SK-N-SH treated with all-trans-retinoic acid at 6 μM for 48 hours (cell line): ENCODE measurements at regions not wholly inside any gene's neighbourhood (a gene's known extent, or its start where the extent isn't known, plus 50 kb on each side); places are given as distances from the start of the nearest gene placed in this dataset.

Experiments
- ARNTL ChIP-seq: fragments of 450-650 bp; formaldehyde crosslinking; IDR thresholded peaks from 2 replicates; pipeline ENCODE4 v1.5.0; 2020; ENCODE audit warnings: low read depth, mild to moderate bottlenecking, moderate library complexity, borderline replicate concordance
- CREB5 ChIP-seq: fragments of 250-450 bp; sonication (Bioruptor Pico); IDR thresholded peaks from 2 replicates; pipeline ENCODE4 v1.5.1; 2020; ENCODE audit warnings: low read depth, mild to moderate bottlenecking, moderate library complexity
- CSDC2 ChIP-seq: fragments of 250-450 bp; sonication (Bioruptor Pico); IDR thresholded peaks from 2 replicates; pipeline ENCODE4 v1.5.0; 2020; ENCODE audit warnings: mild to moderate bottlenecking, moderate library complexity
- CSRNP3 ChIP-seq: fragments of 250-450 bp; sonication (Bioruptor Pico); IDR thresholded peaks from 2 replicates; pipeline ENCODE4 v1.5.1; 2021; ENCODE audit warnings: mild to moderate bottlenecking, moderate library complexity
- ISL1 ChIP-seq: fragments of 250-450 bp; sonication (Bioruptor Pico); IDR thresholded peaks from 2 replicates; pipeline ENCODE4 v2.1.2; 2022; ENCODE audit warnings: mild to moderate bottlenecking, moderate library complexity
- PATZ1 ChIP-seq: fragments of 250-450 bp; sonication (Bioruptor Pico); IDR thresholded peaks from 2 replicates; pipeline ENCODE4 v1.8.0; 2020; ENCODE audit warnings: mild to moderate bottlenecking, moderate library complexity, borderline replicate concordance
- RARB ChIP-seq: fragments of 250-450 bp; sonication (Bioruptor Pico); IDR thresholded peaks from 2 replicates; pipeline ENCODE4 v1.8.0; 2021; ENCODE audit warnings: mild to moderate bottlenecking, moderate library complexity
- TCF4 ChIP-seq: fragments of 250-450 bp; sonication (Bioruptor Pico); IDR thresholded peaks from 2 replicates; pipeline ENCODE4 v1.8.0; 2021; ENCODE audit warnings: mild to moderate bottlenecking, moderate library complexity, borderline replicate concordance
- ZFP30 ChIP-seq: fragments of 450-650 bp; formaldehyde crosslinking; IDR thresholded peaks from 2 replicates; pipeline ENCODE4 v1.5.0; 2022; ENCODE audit warnings: mild to moderate bottlenecking, moderate library complexity
- ZNF565 ChIP-seq: fragments of 450-650 bp; formaldehyde crosslinking; conservative IDR thresholded peaks from 2 replicates; pipeline ENCODE4 v1.5.0; 2020; ENCODE audit warnings: low read depth, mild to moderate bottlenecking, moderate library complexity
- ZNF8 ChIP-seq: fragments of 450-650 bp; formaldehyde crosslinking; IDR thresholded peaks from 2 replicates; pipeline ENCODE4 v1.5.0; 2020; ENCODE audit warnings: mild to moderate bottlenecking, moderate library complexity

GRCh38 chr9:2934241-2934650, 90.4 kb upstream of the PUM3 start:
- TF ChIP-seq ARNTL, result no peak
- TF ChIP-seq PATZ1 (CRISPR knock-in tag), result no peak
- TF ChIP-seq ZNF565, result no peak
- no peak for TF ChIP-seq ISL1 (CRISPR knock-in tag)
- TF ChIP-seq ZFP30 (CRISPR knock-in tag), result no peak
- no peak for TF ChIP-seq ZNF8 (CRISPR knock-in tag)
- TF ChIP-seq CSRNP3, result no peak
- no peak for TF ChIP-seq TCF4 (CRISPR knock-in tag)
- no peak for TF ChIP-seq CSDC2 (CRISPR knock-in tag)
- TF ChIP-seq CREB5, result no peak
- no peak for TF ChIP-seq RARB
